ENCODE measurements at regions not wholly inside any gene's neighbourhood (a gene's known extent, or its start where the extent isn't known, plus 50 kb on each side); places are given as distances from the start of the nearest gene placed in this dataset.

DNA sequence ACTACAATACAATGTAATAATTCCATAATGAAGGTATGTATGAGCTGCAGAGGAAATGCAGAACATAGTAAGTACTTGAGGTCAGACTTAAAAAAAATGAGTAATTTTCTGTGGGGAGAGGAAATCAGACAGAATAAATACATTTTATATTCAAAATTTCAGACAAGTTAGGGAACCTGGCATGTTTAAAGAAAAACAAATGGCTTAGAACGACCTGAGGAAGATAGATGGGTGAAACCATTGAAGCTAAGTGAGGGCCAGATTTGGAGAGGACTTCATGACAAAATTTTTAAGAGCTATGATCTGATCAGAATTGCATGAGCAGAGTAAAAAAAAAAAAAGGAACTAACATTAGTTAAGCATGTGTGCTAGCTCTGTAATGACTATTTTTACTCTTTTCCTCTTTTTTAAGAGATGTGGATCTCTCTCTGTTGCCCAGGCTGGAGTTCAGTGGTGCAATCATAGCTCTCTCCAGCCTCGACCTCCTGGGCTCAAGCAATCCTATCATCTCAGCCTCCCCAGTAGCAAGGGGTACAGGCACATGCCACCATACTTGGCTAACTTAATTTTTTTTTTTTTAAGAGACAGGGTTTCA lies 157.6 kb upstream of the PDE3A start:
- no peak for DNase-seq
- intact Hi-C loops (cut with micrococcal nuclease), result no loop called here
- WGBS (ENCODE audit: insufficient coverage), result 0% methylated on average over 2 of the region's 2 CpGs
- CTCF ChIA-PET, result no interaction called here
- no peaks in the 10 kb centered on the region for H3K9me3 ChIP-seq (ENCODE audit: control extremely low read depth in 1 of 3, control insufficient read depth in 2 of 3, insufficient read depth in 1 of 3, low read length in 2 of 3)
- H3K27me3 Mint-ChIP-seq, result no peaks in the 10 kb centered on the region
- H3K4me2 ChIP-seq (replicated peaks; ENCODE audit: low read depth, low read length, poor library complexity, severe bottlenecking), result no peak overlapping the region
- no peaks in the 10 kb centered on the region for H4K20me1 ChIP-seq (ENCODE audit: control insufficient read depth, insufficient read depth, low read length, poor library complexity, severe bottlenecking)
- TF ChIP-seq EZH2 (IDR thresholded peaks at IDR 0.05; ENCODE audit: borderline replicate concordance, insufficient read depth, low read depth, low read length, poor library complexity, severe bottlenecking), result no peak
- TF ChIP-seq, protein P1, sequence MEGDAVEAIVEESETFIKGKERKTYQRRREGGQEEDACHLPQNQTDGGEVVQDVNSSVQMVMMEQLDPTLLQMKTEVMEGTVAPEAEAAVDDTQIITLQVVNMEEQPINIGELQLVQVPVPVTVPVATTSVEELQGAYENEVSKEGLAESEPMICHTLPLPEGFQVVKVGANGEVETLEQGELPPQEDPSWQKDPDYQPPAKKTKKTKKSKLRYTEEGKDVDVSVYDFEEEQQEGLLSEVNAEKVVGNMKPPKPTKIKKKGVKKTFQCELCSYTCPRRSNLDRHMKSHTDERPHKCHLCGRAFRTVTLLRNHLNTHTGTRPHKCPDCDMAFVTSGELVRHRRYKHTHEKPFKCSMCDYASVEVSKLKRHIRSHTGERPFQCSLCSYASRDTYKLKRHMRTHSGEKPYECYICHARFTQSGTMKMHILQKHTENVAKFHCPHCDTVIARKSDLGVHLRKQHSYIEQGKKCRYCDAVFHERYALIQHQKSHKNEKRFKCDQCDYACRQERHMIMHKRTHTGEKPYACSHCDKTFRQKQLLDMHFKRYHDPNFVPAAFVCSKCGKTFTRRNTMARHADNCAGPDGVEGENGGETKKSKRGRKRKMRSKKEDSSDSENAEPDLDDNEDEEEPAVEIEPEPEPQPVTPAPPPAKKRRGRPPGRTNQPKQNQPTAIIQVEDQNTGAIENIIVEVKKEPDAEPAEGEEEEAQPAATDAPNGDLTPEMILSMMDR (IDR thresholded peaks at IDR 0.05), result no peak
- no peak overlapping the region for H3K4me3 ChIP-seq (ENCODE audit: control extremely low read depth in 1 of 5, extremely low read depth in 1 of 5, insufficient read depth in 1 of 5, low read depth in 2 of 5, low read length in 4 of 5)
- H3K4me3 Mint-ChIP-seq, result no peak overlapping the region
- no peaks in the 10 kb centered on the region for H3K4me1 ChIP-seq (ENCODE audit: control insufficient read depth in 2 of 2, insufficient read depth in 2 of 2, low read length in 2 of 2)
- no peaks in the 10 kb centered on the region for H3K27me3 ChIP-seq (replicated peaks in 1 of 4; ENCODE audit: control extremely low read depth in 1 of 4, control insufficient read depth in 3 of 4, insufficient read depth in 4 of 4, low read length in 3 of 4)
- H3K9ac ChIP-seq (ENCODE audit: low read length), result no peak overlapping the region
- ATAC-seq (ENCODE audit: low read depth), result no peak
- no peak overlapping the region for H2AFZ ChIP-seq (ENCODE audit: insufficient read depth, low read depth, low read length, poor library complexity, severe bottlenecking)
- POLR2A ChIA-PET, result no interaction called here
- no peak overlapping the region for H3K27ac ChIP-seq (ENCODE audit: low read length in 2 of 2)
- H3K27ac Mint-ChIP-seq, result no peak overlapping the region
- H3K36me3 ChIP-seq (replicated peaks in 1 of 2; ENCODE audit: control extremely low read depth in 1 of 2, control insufficient read depth in 1 of 2, extremely low read depth in 1 of 2, insufficient read depth in 2 of 2, low read length in 1 of 2), result no peaks in the 10 kb centered on the region
- H3K9me3 Mint-ChIP-seq (ENCODE audit: insufficient read depth), result peaks cover 2% of the 10 kb centered on the region
- H3K4me1 Mint-ChIP-seq, result no peaks in the 10 kb centered on the region
- no peaks in the 10 kb centered on the region for H3K79me2 ChIP-seq (ENCODE audit: control insufficient read depth, insufficient read depth, low read length)

DNA sequence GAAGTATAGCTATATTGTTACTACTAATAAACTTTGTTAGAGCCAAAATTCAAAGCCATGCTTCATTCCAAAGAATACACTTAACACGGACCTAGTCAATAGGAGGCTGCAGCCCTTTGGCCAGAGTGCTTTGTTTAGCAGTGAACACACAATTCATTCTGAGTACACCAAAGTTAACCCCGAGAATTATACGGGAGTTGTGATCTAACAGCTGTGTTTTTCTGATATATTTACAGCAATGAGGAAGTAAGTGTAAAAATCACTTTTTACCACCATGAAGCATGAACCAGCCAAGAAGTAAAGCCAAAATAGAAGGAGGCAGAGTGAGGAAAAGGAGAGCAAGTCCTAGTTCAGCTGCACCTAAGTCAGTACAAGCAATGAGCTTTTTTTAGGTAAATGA lies 156.8 kb upstream of the PDE3A start:
- peaks cover 4% of the 10 kb centered on the region for H3K9me3 Mint-ChIP-seq (ENCODE audit: insufficient read depth)
- CTCF ChIA-PET, result no interaction called here

More for the DNA sequence above, 156.8 kb upstream of the PDE3A start:
- Histone ChIP-seq H3K4me3 (ENCODE audit: control extremely low read depth in 1 of 5, extremely low read depth in 1 of 5, insufficient read depth in 1 of 5, low read depth in 2 of 5, low read length in 4 of 5) (no peak overlapping the region), H3K36me3 (replicated peaks in 1 of 2; ENCODE audit: control extremely low read depth in 1 of 2, control insufficient read depth in 1 of 2, extremely low read depth in 1 of 2, insufficient read depth in 2 of 2, low read length in 1 of 2) (no peaks in the 10 kb centered on the region), H4K20me1 (ENCODE audit: control insufficient read depth, insufficient read depth, low read length, poor library complexity, severe bottlenecking) (no peaks in the 10 kb centered on the region), H3K9ac (ENCODE audit: low read length) (no peak overlapping the region), H3K27me3 (replicated peaks in 1 of 4; ENCODE audit: control extremely low read depth in 1 of 4, control insufficient read depth in 3 of 4, insufficient read depth in 4 of 4, low read length in 3 of 4) (no peaks in the 10 kb centered on the region), H3K9me3 (ENCODE audit: control extremely low read depth in 1 of 3, control insufficient read depth in 2 of 3, insufficient read depth in 1 of 3, low read length in 2 of 3) (no peaks in the 10 kb centered on the region), H3K27ac (ENCODE audit: low read length in 2 of 2) (no peak overlapping the region), H2AFZ (ENCODE audit: insufficient read depth, low read depth, low read length, poor library complexity, severe bottlenecking) (no peak overlapping the region), H3K79me2 (ENCODE audit: control insufficient read depth, insufficient read depth, low read length) (no peaks in the 10 kb centered on the region), H3K4me2 (replicated peaks; ENCODE audit: low read depth, low read length, poor library complexity, severe bottlenecking) (no peak overlapping the region), H3K4me1 (ENCODE audit: control insufficient read depth in 2 of 2, insufficient read depth in 2 of 2, low read length in 2 of 2) (no peaks in the 10 kb centered on the region)
- ATAC-seq (ENCODE audit: low read depth) (no peak), DNase-seq (no peak)
- TF ChIP-seq, protein P1 (IDR thresholded peaks at IDR 0.05), result no peak
- TF ChIP-seq EZH2 (IDR thresholded peaks at IDR 0.05; ENCODE audit: borderline replicate concordance, insufficient read depth, low read depth, low read length, poor library complexity, severe bottlenecking), result no peak
- intact Hi-C loops (cut with micrococcal nuclease), result no loop called here
- no peaks in the 10 kb centered on the region for H3K27me3 Mint-ChIP-seq
- no peak overlapping the region for H3K27ac Mint-ChIP-seq
- H3K4me3 Mint-ChIP-seq, result no peak overlapping the region
- POLR2A ChIA-PET, result no interaction called here
- WGBS (ENCODE audit: insufficient coverage), result no CpG with 5 or more reads among the region's 3 CpGs
- H3K4me1 Mint-ChIP-seq, result no peaks in the 10 kb centered on the region

Measured in B cell (primary cell).